RWPE2 (cell line): ENCODE measurements at regions not wholly inside any gene's neighbourhood (a gene's known extent, or its start where the extent isn't known, plus 50 kb on each side); places are given as distances from the start of the nearest gene placed in this dataset.

Experiments
- ATAC-seq: fragments of 200-7000 bp; cut with Tn5 transposase; 3 replicates; pipeline ENCODE4 v1.9.1; 2021; ENCODE audit warnings: low read depth
- DNase-seq: peaks from one replicate; pipeline ENCODE4 v3.0.0-alpha.2; 2020; ENCODE audit warnings: low spot score
- H3K27ac ChIP-seq: fragments of 450-650 bp; 2 replicates; pipeline ENCODE4 v1.5.1; 2017; ENCODE audit warnings: mild to moderate bottlenecking; ENCODE audit not compliant: poor library complexity, severe bottlenecking
- H3K27me3 ChIP-seq: fragments of 250-450 bp; sonication (Bioruptor Pico); 2 replicates; pipeline ENCODE4 v1.5.1; 2021; ENCODE audit warnings: mild to moderate bottlenecking, moderate library complexity; ENCODE audit not compliant: insufficient read depth, poor library complexity, severe bottlenecking
- H3K36me3 ChIP-seq: fragments of 250-450 bp; sonication (Bioruptor Pico); 2 replicates; pipeline ENCODE4 v1.5.1; 2020; ENCODE audit warnings: low read depth, mild to moderate bottlenecking, moderate library complexity
- H3K4me1 ChIP-seq: fragments of 250-450 bp; sonication (Bioruptor Pico); 2 replicates; pipeline ENCODE4 v1.5.1; 2021; ENCODE audit warnings: mild to moderate bottlenecking, moderate library complexity; ENCODE audit not compliant: insufficient read depth, poor library complexity, severe bottlenecking
- H3K4me3 ChIP-seq: fragments of 250-450 bp; sonication (Bioruptor Pico); 2 replicates; pipeline ENCODE4 v1.5.1; 2021; ENCODE audit warnings: mild to moderate bottlenecking, moderate library complexity; ENCODE audit not compliant: severe bottlenecking
- H3K9me3 ChIP-seq: fragments of 250-450 bp; sonication (Bioruptor Pico); 2 replicates; pipeline ENCODE4 v1.5.1; 2021; ENCODE audit warnings: mild to moderate bottlenecking, moderate library complexity; ENCODE audit not compliant: severe bottlenecking
- CTCF ChIP-seq: fragments of 450-650 bp; IDR thresholded peaks from one replicate; pipeline ENCODE4 v1.5.1; 2017; ENCODE audit warnings: mild to moderate bottlenecking, moderate library complexity; ENCODE audit not compliant: poor library complexity, severe bottlenecking

DNA sequence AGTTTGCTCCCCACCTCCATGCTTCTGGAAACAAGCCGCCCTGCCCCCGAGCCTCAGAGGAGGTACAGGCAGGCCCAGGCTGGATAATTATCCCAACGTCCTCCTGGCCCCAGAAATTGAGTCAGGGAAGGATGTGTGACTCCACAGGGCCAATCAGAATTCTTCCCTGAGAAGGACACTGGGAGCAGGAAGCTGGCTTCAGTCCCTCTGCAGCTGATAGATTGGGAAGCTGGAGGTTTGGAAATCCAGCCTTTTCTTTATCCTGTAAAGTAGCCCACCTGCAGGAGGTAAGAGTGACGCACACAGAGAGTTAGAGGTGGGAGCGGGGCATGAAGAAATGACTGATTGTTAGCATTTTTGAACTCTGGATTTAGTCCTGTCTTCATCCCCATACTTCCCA is 97.5 kb upstream of the CD82 start:
- ATAC-seq: no peak
- no peak for DNase-seq
- no peak for TF ChIP-seq CTCF
- H3K36me3 ChIP-seq: no peaks in the 10 kb centered on the region
- H3K27me3 ChIP-seq: no peaks in the 10 kb centered on the region
- H3K27ac ChIP-seq: no peak overlapping the region
- H3K9me3 ChIP-seq: peaks cover 5% of the 10 kb centered on the region
- no peaks in the 10 kb centered on the region for H3K4me1 ChIP-seq
- H3K4me3 ChIP-seq: no peak overlapping the region

DNA sequence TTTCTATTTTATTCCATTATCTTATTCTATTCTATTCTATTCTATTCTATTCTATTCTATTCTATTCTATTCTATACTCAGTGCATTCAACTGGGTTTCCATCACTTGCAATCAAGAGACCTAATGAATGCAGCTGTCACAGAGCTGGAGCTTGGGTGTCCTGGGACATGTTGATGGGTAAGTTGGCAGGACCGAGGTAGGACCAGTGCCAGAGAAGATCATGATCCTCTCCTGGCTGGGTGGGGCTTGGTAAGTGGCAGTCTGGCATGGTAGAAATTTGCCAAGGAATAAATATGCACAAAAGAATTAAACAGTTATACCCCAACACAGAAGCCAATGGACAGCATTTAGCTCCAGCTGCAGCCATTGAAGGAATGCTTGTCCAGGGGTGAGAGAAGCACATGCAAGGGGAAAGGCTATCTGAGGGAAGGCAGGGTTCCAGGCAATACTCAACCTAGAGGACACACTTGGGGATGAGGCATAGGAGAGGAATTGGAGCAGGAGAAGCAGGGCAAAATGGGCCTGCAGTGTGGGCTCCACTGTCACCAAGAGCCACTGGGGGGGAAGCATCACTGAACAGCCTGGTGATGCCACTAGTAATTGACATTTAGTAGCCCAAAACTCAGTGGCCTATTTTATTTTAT is 97.0 kb upstream of the CD82 start:
- no peak overlapping the region for H3K27ac ChIP-seq
- H3K4me3 ChIP-seq: no peak overlapping the region
- no peaks in the 10 kb centered on the region for H3K4me1 ChIP-seq
- no peaks in the 10 kb centered on the region for H3K36me3 ChIP-seq
- H3K9me3 ChIP-seq: peaks cover 5% of the 10 kb centered on the region
- ATAC-seq (no peak), DNase-seq (no peak)
- H3K27me3 ChIP-seq: no peaks in the 10 kb centered on the region
- no peak for TF ChIP-seq CTCF

GRCh38 chr11:44469412-44469811 is 96.1 kb upstream of the CD82 start:
- ATAC-seq (no peak), DNase-seq (no peak)
- H3K27me3 ChIP-seq: no peaks in the 10 kb centered on the region
- no peak for TF ChIP-seq CTCF
- H3K36me3 ChIP-seq: no peaks in the 10 kb centered on the region
- peaks cover 5% of the 10 kb centered on the region for H3K9me3 ChIP-seq
- no peak overlapping the region for H3K27ac ChIP-seq
- no peaks in the 10 kb centered on the region for H3K4me1 ChIP-seq
- no peak overlapping the region for H3K4me3 ChIP-seq

DNA sequence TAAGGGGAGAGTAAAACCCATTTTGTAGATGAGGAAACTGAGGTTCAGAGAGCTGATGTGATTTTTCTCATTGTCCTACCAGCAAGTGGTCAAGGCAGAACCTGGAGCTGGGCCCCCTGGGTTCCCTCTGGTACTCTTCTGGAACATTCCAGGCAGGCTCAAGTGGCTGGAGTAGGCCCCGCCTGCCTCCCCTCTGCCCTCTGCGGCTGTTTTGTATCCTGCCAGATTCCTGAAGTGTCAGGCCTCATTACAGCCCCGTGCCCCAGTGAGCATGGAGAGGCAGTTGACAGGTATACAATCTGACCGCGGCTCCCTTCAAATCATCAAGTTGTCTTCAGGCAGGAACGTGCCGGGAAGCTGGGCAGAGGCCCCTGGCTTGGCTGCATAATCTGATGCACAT is 94.6 kb upstream of the CD82 start:
- DNase-seq (no peak), ATAC-seq (no peak)
- no peak overlapping the region for H3K27ac ChIP-seq
- no peak for TF ChIP-seq CTCF
- no peaks in the 10 kb centered on the region for H3K36me3 ChIP-seq
- no peaks in the 10 kb centered on the region for H3K9me3 ChIP-seq
- no peak overlapping the region for H3K4me3 ChIP-seq
- no peaks in the 10 kb centered on the region for H3K27me3 ChIP-seq
- H3K4me1 ChIP-seq: no peaks in the 10 kb centered on the region

DNA sequence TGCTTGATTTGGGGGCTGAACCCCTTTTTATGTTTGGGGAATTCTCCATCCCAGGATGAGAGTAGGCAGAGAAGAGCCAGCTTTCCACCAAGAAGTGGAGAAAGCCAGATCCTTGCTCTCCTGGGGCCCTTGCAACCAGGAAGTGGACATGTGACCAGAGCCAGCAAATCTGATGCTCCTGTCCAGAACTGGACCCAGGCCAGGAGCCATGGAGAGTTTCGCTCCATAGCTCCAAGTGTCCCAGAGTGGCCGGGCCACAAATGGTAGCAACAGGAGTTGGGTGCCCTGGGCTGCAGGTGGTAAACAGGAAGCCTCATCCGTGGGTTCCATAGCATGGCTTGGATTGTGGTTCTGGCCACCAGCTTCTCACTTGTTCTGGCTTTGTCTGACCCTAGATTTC is 93.9 kb upstream of the CD82 start:
- Histone ChIP-seq H3K36me3 (no peaks in the 10 kb centered on the region), H3K9me3 (no peaks in the 10 kb centered on the region), H3K4me1 (no peaks in the 10 kb centered on the region), H3K27me3 (no peaks in the 10 kb centered on the region), H3K27ac (no peak overlapping the region), H3K4me3 (no peak overlapping the region)
- no peak for DNase-seq
- ATAC-seq: no peak
- no peak for TF ChIP-seq CTCF
